Large intestine (tissue), 3 donors: ENCODE measurements at regions not wholly inside any gene's neighbourhood (a gene's known extent, or its start where the extent isn't known, plus 50 kb on each side); places are given as distances from the start of the nearest gene placed in this dataset.

Experiments
- DNase-seq, 2 donors: peaks; one replicate each; pipeline versions ENCODE4 v3.0.0 to v3.0.0-alpha.2; 2013
- H3K27ac ChIP-seq: one replicate; pipeline ENCODE4 v1.5.1; 2013; ENCODE audit warnings: low read length
- H3K27me3 ChIP-seq: 2 replicates; pipeline ENCODE4 v1.6.1; 2013; ENCODE audit warnings: low read length; ENCODE audit not compliant: control insufficient read depth, insufficient read depth
- H3K36me3 ChIP-seq: 2 replicates; pipeline ENCODE4 v1.6.1; 2013; ENCODE audit warnings: low read length; ENCODE audit not compliant: control insufficient read depth, insufficient read depth
- H3K4me1 ChIP-seq: one replicate; pipeline ENCODE4 v1.6.1; 2013; ENCODE audit warnings: low read length; ENCODE audit not compliant: control insufficient read depth, insufficient read depth
- H3K4me3 ChIP-seq: one replicate; pipeline ENCODE4 v1.5.1; 2013; ENCODE audit warnings: low read length
- H3K9me3 ChIP-seq: one replicate; pipeline ENCODE4 v1.6.1; 2013; ENCODE audit warnings: mild to moderate bottlenecking, low read depth, low read length, moderate library complexity; ENCODE audit not compliant: control insufficient read depth
- WGBS: methylation state at CpG from one replicate; pipeline ENCODE4 v1.1.5; 2013; ENCODE audit warnings: low lambda C conversion rate; ENCODE audit not compliant: insufficient coverage; 5-methylcytosine and 5-hydroxymethylcytosine counted together

DNA sequence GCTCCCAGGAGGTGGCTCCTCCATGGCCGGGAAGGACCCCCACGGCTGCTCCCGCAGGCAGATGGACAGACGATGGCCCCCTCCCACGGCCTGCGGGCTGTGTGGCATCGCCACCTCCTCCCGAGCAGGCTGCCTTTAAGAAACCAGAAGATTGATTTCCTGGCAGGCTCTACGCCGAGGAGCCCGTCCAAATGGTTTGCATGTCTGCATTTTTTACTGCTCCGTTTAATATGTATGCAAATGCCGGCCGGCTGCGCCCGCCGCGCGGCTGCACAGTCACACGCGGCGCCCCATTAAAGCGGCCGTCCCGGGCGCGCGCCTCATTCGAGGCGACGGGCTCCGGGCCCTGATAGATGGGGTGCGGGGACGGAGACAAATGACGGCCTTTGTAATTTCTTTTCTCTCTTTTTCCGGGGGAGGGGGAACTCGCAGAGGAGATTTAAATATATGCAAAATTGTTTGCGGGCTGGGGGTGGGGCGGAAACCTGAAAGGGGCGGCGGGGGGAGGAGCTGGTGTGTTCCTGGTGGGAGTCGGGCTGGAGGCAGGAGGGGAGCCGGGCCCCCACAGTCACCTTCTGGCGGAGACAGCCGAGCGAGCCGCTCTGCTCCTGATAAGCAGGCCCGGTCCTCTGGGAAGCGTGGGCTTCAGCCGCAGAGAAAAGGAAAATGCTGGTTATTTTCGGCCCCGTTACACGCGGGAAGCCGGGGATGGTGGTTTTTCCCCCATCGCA is 158.7 kb upstream of the IER5L start:
- peak overlapping the region; percentile 42 for H3K27ac ChIP-seq
- H3K4me1 ChIP-seq = peaks cover 41% of the 10 kb centered on the region
- peaks cover 3% of the 10 kb centered on the region for H3K9me3 ChIP-seq
- no CpG with 5 or more reads among the region's 56 CpGs for WGBS
- peak in 1 of 2 donors; percentile 71 for DNase-seq
- H3K4me3 ChIP-seq = peak overlapping the region; percentile 39
- no peaks in the 10 kb centered on the region for H3K36me3 ChIP-seq
- H3K27me3 ChIP-seq = no peaks in the 10 kb centered on the region

DNA sequence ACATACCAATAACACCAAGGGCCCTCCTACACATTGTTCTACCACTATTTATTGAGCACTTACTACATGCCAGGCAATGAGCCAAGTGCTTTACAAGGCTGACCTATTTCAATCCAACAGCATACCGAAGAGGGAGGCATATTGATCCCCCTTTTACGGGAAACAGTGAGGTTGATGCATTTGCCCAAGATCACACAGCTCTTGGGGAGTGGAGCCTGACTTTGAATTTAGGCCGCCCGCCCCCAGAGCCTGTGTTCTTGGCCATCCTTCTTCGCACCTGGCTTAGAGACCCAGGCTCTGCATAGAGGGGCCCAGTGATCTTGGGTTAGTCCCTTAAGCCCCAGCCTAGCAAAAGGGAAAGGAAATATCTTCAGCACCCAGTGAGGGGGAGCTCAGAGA is 158.1 kb upstream of the IER5L start:
- no CpG with 5 or more reads among the region's 5 CpGs for WGBS
- Histone ChIP-seq H3K9me3 (peaks cover 3% of the 10 kb centered on the region), H3K4me1 (peaks cover 41% of the 10 kb centered on the region), H3K36me3 (no peaks in the 10 kb centered on the region), H3K4me3 (peak overlapping the region; percentile 39), H3K27me3 (no peaks in the 10 kb centered on the region), H3K27ac (peak overlapping the region; percentile 42)
- no peak for DNase-seq

- no peaks in the 10 kb centered on the region for H3K36me3 ChIP-seq
- no peak overlapping the region for H3K4me3 ChIP-seq
- H3K27ac ChIP-seq = peak overlapping the region; percentile 33
- peak in 1 of 2 donors; percentile 48 for DNase-seq
- H3K9me3 ChIP-seq = peaks cover 6% of the 10 kb centered on the region
- peaks cover 41% of the 10 kb centered on the region for H3K4me1 ChIP-seq
- no peaks in the 10 kb centered on the region for H3K27me3 ChIP-seq
- 80% methylated on average over 1 of the region's 7 CpGs for WGBS
Measured at GRCh38 chr9:129335464-129336129, 157.5 kb upstream of the IER5L start.

DNA sequence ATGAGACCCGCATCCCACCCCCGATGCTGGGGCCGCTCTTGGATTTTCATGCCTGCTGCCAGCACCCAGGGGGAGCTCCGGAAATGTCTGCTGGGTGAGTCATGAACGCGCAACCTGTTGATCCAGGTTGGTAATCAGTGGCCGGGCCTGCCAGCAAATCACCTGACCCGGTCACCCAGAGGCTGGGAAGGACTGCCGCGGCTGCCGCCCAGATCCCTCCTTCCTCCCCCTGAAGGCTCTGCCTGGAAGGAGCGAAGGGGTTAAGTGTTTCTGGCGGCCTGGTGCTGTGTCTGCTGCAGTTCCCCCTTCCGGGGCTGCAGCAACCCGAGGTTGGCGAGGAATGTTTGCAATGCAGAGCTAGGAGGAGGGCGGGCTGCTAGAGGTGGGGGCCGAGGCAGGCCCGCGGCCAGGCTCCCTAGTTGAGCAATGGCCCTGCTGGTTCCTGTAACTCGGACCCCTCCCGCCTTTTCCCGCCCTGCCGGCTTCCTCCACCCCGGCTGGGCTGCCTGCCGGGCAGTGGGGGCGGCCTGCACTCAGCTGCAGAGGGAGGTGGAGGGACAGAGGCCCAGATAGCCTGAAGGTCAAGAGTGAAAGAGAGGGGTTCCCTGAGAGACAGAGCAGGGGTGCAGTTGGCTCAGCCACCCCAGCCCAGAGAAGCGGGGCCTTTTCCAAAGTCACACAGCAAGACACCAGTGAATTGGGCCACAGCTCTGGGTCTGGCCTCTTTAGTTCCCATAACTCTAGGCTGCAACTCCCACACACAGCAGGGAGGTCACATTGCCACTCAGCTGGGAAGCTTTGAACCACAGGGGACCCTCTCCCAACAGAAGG is 156.3 kb upstream of the IER5L start:
- no peaks in the 10 kb centered on the region for H3K27me3 ChIP-seq
- no CpG with 5 or more reads among the region's 28 CpGs for WGBS
- H3K4me3 ChIP-seq = peak overlapping the region; percentile 19
- H3K36me3 ChIP-seq = no peaks in the 10 kb centered on the region
- H3K4me1 ChIP-seq = peaks cover 41% of the 10 kb centered on the region
- peaks cover 9% of the 10 kb centered on the region for H3K9me3 ChIP-seq
- peak; percentile 90 to 96 for DNase-seq
- H3K27ac ChIP-seq = peak overlapping the region; percentile 82

GRCh38 chr9:129333617-129334104 is 155.6 kb upstream of the IER5L start:
- DNase-seq = no peak
- H3K27ac ChIP-seq = peak overlapping the region; percentile 82
- H3K9me3 ChIP-seq = peaks cover 9% of the 10 kb centered on the region
- no peaks in the 10 kb centered on the region for H3K36me3 ChIP-seq
- H3K4me3 ChIP-seq = no peak overlapping the region
- no peaks in the 10 kb centered on the region for H3K27me3 ChIP-seq
- peaks cover 39% of the 10 kb centered on the region for H3K4me1 ChIP-seq
- WGBS = no CpG with 5 or more reads among the region's 10 CpGs

DNA sequence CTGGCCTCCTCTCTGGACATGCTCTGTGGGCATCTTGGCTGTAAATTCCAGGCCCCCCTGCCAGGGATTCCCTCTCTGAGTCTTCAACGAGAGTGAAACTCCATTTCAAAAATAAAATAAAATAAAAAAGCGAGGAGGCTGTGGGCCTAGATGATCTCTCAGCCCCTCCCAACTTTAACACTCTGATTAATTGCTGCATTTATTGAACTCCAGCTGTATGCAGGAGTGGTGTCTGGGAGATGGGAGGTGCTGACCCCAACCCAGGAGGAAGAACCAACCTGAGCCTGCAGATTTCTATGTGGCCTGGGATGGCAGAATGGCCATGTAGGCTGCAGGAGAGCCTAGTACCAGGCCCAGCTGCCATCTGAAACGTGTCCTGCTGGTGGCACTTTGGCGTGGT is 154.5 kb upstream of the IER5L start:
- Histone ChIP-seq H3K27ac (peak overlapping the region; percentile 76), H3K9me3 (peaks cover 9% of the 10 kb centered on the region), H3K36me3 (no peaks in the 10 kb centered on the region), H3K27me3 (no peaks in the 10 kb centered on the region), H3K4me3 (peak overlapping the region; percentile 11), H3K4me1 (peaks cover 41% of the 10 kb centered on the region)
- DNase-seq = no peak
- no CpG with 5 or more reads among the region's 4 CpGs for WGBS

DNA sequence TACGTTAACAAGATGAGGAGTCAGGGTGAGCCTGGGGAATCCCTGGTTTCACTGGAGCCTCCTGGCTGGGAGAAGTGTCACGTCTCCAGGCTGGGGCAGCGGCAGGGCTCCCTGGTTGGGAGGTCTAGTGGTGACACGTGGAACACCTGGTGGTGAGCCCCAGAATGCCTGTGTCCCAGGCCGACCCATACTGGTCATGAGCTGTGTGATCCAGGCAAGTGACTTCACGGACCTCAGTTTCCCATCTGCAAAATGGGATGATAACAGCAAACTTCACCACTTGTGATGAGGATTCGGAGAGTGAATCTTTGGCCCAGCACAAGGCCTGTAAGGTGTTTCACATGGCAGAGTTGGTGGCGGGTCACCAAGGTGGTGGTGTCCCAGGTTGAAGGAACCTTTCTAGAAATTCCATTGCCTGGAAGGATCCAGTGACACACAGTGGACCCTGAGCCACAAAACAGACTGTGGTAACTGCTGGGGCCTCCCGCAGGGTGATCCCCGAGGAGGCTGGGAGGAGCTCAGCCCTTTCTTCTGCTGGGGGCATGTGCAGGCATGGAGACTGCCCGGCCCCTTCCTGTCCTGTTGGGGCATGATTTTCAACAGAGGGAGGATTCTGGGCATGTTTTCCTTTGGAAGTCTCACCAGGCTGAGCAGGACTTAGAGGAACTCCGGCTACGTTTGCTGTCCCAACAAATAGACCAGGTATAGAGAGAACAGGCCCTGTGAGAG is 153.9 kb upstream of the IER5L start:
- peaks cover 7% of the 10 kb centered on the region for H3K9me3 ChIP-seq
- peak; percentile 64 to 84 for DNase-seq
- peak overlapping the region; percentile 11 for H3K4me3 ChIP-seq
- peak overlapping the region; percentile 76 for H3K27ac ChIP-seq
- H3K4me1 ChIP-seq = peaks cover 38% of the 10 kb centered on the region
- no peaks in the 10 kb centered on the region for H3K27me3 ChIP-seq
- H3K36me3 ChIP-seq = no peaks in the 10 kb centered on the region
- no CpG with 5 or more reads among the region's 13 CpGs for whole genome bisulfite sequencing

DNA sequence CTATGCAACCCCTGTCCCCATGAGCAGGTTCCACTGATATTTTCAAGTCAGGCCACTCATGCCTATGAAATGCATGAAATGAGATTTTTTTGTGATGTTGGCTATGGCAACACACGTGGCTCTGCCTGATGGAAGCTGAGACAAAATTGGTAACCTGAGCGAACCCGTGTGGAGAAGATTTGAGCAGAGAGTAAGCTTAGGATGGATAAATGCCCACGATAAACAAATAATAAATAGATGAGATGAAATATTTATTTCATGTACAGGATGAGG is 153.4 kb upstream of the IER5L start:
- Histone ChIP-seq H3K27me3 (no peaks in the 10 kb centered on the region), H3K36me3 (no peaks in the 10 kb centered on the region), H3K4me3 (no peak overlapping the region), H3K9me3 (peaks cover 7% of the 10 kb centered on the region), H3K27ac (no peak overlapping the region), H3K4me1 (peaks cover 36% of the 10 kb centered on the region)
- DNase-seq = no peak
- WGBS = 73% methylated on average over 4 of the region's 4 CpGs

DNA sequence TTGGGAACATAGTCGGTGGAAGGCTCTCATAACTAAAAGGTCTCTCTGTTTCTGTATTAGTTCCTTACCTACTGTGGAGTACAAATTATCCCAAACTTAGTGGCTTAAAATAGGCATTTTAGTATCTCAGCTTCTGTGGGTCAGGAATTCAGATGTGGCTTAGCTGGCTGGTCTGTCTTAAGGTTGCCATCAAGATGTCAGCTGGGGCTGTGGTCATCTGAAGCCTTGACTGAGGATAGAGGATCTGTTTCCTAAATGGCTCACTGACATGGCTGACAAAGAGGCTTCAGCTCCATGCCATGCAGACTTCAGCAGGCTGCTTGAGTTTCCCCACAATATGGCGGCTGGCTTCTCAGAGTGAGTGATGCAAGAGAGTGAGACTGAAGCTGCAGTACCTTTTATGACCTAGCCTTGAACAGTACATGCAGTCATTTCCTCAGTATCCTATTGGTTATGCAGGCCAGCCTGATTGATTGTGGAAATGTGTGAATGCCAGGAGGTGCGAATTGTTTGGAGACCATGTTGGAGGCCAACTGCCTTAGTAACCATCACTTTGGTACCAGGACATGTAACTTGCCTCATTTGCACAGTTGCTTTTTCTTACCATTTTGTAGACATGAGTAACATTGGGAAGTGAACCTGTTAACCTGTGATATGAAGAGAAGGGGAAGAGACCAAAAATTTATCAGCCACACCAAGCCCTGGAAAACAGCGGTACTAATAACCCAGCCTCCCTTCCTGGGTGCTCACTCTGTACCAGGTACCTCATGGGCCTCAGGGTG is 152.8 kb upstream of the IER5L start:
- no peaks in the 10 kb centered on the region for H3K36me3 ChIP-seq
- no peak overlapping the region for H3K27ac ChIP-seq
- WGBS = no CpG with 5 or more reads among the region's 4 CpGs
- H3K4me3 ChIP-seq = no peak overlapping the region
- no peak for DNase-seq
- peaks cover 30% of the 10 kb centered on the region for H3K4me1 ChIP-seq
- no peaks in the 10 kb centered on the region for H3K27me3 ChIP-seq
- peaks cover 7% of the 10 kb centered on the region for H3K9me3 ChIP-seq
